OCI-LY7 (cell line): ENCODE measurements at regions not wholly inside any gene's neighbourhood (a gene's known extent, or its start where the extent isn't known, plus 50 kb on each side); places are given as distances from the start of the nearest gene placed in this dataset.

Experiments used
- EZH2phosphoT487 ChIP-seq: fragments of 200-600 bp; sonication (generic); IDR thresholded peaks from 2 replicates; pipeline ENCODE4 v1.6.1; 2018; ENCODE audit warnings: low read depth, borderline replicate concordance, mild to moderate bottlenecking, mixed run types, antibody characterized with exemption, low read length, moderate library complexity, mixed read lengths
- TF ChIP-seq, protein P1 (sequence below): fragments of 200-600 bp; sonication (generic); conservative IDR thresholded peaks from 2 replicates; pipeline ENCODE4 v1.5.1; 2014; ENCODE audit warnings: mild to moderate bottlenecking, antibody characterized with exemption, low read length, moderate library complexity, mixed read lengths

DNA sequence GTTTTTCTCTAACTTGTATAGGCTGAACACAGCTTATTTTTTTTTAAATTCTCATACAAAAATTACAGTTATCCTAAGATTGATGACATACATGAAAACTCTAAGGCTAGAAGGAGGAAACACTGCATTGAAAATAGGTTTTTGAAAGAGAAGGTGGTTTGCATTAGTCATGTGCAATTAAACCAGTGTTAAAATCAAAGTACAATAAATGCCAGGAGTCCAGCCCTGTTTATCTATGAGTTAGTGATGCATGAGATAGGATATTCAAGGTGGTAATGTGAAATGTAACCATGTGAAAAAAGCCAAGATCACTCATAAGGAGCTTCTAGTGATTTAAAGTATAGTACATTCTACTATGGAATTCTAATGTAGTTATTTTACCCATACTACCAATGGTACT lies 444.9 kb upstream of the CYLC2 start:
- TF ChIP-seq, protein P1, sequence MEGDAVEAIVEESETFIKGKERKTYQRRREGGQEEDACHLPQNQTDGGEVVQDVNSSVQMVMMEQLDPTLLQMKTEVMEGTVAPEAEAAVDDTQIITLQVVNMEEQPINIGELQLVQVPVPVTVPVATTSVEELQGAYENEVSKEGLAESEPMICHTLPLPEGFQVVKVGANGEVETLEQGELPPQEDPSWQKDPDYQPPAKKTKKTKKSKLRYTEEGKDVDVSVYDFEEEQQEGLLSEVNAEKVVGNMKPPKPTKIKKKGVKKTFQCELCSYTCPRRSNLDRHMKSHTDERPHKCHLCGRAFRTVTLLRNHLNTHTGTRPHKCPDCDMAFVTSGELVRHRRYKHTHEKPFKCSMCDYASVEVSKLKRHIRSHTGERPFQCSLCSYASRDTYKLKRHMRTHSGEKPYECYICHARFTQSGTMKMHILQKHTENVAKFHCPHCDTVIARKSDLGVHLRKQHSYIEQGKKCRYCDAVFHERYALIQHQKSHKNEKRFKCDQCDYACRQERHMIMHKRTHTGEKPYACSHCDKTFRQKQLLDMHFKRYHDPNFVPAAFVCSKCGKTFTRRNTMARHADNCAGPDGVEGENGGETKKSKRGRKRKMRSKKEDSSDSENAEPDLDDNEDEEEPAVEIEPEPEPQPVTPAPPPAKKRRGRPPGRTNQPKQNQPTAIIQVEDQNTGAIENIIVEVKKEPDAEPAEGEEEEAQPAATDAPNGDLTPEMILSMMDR, result no peak
- TF ChIP-seq EZH2phosphoT487, result no peak
